ENCODE measurements at regions not wholly inside any gene's neighbourhood (a gene's known extent, or its start where the extent isn't known, plus 50 kb on each side); places are given as distances from the start of the nearest gene placed in this dataset.

DNA sequence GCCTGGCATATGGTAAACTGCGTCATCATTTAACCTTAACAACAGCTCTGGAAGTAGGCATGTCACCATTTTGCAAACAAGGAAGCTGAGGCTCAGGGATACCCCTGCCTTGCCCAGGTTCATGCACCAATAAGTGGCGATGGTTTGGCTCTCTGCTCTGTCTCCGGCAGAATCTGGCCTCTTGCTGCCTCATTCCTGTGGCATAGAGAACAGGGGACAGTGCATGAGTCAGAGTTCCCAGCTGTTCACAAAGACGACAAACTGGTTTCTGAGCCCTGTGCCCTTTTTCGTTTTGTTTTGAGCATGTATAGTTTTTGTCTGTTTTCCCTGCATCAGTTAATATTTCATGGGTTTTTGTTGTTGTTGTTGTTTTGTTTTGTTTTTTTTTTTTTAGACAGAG, 236.8 kb downstream of the OPA1 start:
- WGBS: 87% methylated on average over 5 of the region's 5 CpGs
- Histone ChIP-seq H3K4me3 (no peak overlapping the region), H3K9me3 (no peaks in the 10 kb centered on the region), H3K27me3 (no peaks in the 10 kb centered on the region), H3K36me3 (no peaks in the 10 kb centered on the region), H3K4me1 (peaks cover 0 to 13% (median 8%) of the 10 kb centered on the region in 4 donors), H3K27ac (replicated peaks in 1 of 4) (no peak overlapping the region)
- intact Hi-C loops (cut with DNase I): no loop called here
- DNase-seq (ENCODE audit: extremely low spot score): no peak
- TF ChIP-seq POLR2A (IDR thresholded peaks at IDR 0.05; ENCODE audit: low read depth) (no peak), POLR2AphosphoS5 (IDR thresholded peaks at IDR 0.05) (no peak), EP300 (IDR thresholded peaks at IDR 0.05) (no peak)
- TF ChIP-seq, protein P1, sequence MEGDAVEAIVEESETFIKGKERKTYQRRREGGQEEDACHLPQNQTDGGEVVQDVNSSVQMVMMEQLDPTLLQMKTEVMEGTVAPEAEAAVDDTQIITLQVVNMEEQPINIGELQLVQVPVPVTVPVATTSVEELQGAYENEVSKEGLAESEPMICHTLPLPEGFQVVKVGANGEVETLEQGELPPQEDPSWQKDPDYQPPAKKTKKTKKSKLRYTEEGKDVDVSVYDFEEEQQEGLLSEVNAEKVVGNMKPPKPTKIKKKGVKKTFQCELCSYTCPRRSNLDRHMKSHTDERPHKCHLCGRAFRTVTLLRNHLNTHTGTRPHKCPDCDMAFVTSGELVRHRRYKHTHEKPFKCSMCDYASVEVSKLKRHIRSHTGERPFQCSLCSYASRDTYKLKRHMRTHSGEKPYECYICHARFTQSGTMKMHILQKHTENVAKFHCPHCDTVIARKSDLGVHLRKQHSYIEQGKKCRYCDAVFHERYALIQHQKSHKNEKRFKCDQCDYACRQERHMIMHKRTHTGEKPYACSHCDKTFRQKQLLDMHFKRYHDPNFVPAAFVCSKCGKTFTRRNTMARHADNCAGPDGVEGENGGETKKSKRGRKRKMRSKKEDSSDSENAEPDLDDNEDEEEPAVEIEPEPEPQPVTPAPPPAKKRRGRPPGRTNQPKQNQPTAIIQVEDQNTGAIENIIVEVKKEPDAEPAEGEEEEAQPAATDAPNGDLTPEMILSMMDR (IDR thresholded peaks at IDR 0.05): no peak

- H3K4me1 ChIP-seq: peaks cover 0 to 13% (median 8%) of the 10 kb centered on the region in 4 donors
- DNase-seq (ENCODE audit: extremely low spot score): no peak
- TF ChIP-seq POLR2AphosphoS5 (IDR thresholded peaks at IDR 0.05) (no peak), EP300 (IDR thresholded peaks at IDR 0.05) (no peak), POLR2A (IDR thresholded peaks at IDR 0.05; ENCODE audit: low read depth) (no peak)
- TF ChIP-seq, protein P1 (IDR thresholded peaks at IDR 0.05): no peak
- 96% methylated on average over 8 of the region's 8 CpGs for WGBS
- H3K9me3 ChIP-seq: no peaks in the 10 kb centered on the region
- H3K36me3 ChIP-seq: no peaks in the 10 kb centered on the region
- H3K4me3 ChIP-seq: no peak overlapping the region
- no peaks in the 10 kb centered on the region for H3K27me3 ChIP-seq
- intact Hi-C loops (cut with DNase I): no loop called here
- peak overlapping the region in 1 of 4 donors; percentile 11 for H3K27ac ChIP-seq (replicated peaks in 1 of 4)
These were observed 237.8 kb downstream of the OPA1 start for GRCh38 chr3:193830791-193831191.

GRCh38 chr3:193831495-193832455, 238.8 kb downstream of the OPA1 start:
- no peak overlapping the region for H3K4me3 ChIP-seq

DNA sequence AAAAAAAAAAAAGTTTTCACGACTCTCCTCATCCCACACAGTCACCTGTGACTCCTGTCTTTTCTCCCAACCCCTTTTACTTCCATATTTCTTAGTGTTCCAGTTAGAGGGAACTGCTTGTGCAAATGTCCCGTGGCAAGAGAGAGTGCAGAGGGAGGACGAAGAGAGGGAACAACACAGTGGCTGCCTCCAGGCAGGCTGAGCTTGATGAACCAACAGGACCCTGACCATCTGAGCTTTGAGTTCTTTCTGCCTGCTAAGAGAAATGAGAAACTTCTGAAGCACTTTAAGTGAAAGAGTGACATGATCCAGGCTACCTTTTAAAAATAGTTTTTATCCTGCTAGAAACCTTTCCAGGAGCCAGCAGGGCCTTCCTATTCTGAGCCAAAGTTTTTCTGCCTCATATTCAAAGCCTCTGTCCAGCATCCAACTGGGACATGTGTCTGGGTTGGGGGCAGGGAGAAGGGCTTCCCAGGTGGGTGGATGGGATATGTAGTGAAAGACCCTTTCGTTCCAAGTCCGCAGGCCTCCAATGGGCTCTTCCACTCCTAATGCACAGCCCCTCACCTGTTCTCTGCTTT, 239.9 kb downstream of the OPA1 start:
- no peak for DNase-seq (ENCODE audit: extremely low spot score)
- Histone ChIP-seq H3K36me3 (no peaks in the 10 kb centered on the region), H3K4me3 (no peak overlapping the region), H3K27me3 (no peaks in the 10 kb centered on the region), H3K4me1 (peaks cover 0 to 9% (median 4%) of the 10 kb centered on the region in 4 donors), H3K9me3 (no peaks in the 10 kb centered on the region), H3K27ac (replicated peaks in 1 of 4) (no peak overlapping the region)
- TF ChIP-seq EP300 (IDR thresholded peaks at IDR 0.05): no peak
- no peak for TF ChIP-seq POLR2A (IDR thresholded peaks at IDR 0.05; ENCODE audit: low read depth)
- intact Hi-C loops (cut with DNase I): no loop called here
- 79% methylated on average over 5 of the region's 5 CpGs for WGBS

More at GRCh38 chr3:193831495-193832455, 238.8 kb downstream of the OPA1 start:
- 95% methylated on average over 8 of the region's 24 CpGs for WGBS
- Histone ChIP-seq H3K4me1 (peaks cover 0 to 9% (median 4%) of the 10 kb centered on the region in 4 donors), H3K27ac (replicated peaks in 1 of 4) (no peak overlapping the region), H3K9me3 (no peaks in the 10 kb centered on the region), H3K36me3 (no peaks in the 10 kb centered on the region), H3K27me3 (no peaks in the 10 kb centered on the region)
- no peak for DNase-seq (ENCODE audit: extremely low spot score)
- intact Hi-C loops (cut with DNase I): no loop called here
- TF ChIP-seq POLR2A (IDR thresholded peaks at IDR 0.05; ENCODE audit: low read depth) (no peak), EP300 (IDR thresholded peaks at IDR 0.05) (no peak), POLR2AphosphoS5 (IDR thresholded peaks at IDR 0.05) (no peak)
- TF ChIP-seq, protein P1 (IDR thresholded peaks at IDR 0.05): no peak

GRCh38 chr3:193833592-193833991, 240.6 kb downstream of the OPA1 start:
- no peak for DNase-seq (ENCODE audit: extremely low spot score)
- TF ChIP-seq POLR2AphosphoS5 (IDR thresholded peaks at IDR 0.05): no peak
- TF ChIP-seq POLR2A (IDR thresholded peaks at IDR 0.05; ENCODE audit: low read depth): no peak
- TF ChIP-seq EP300 (IDR thresholded peaks at IDR 0.05): no peak
- TF ChIP-seq, protein P1 (IDR thresholded peaks at IDR 0.05): no peak
- Histone ChIP-seq H3K27me3 (no peaks in the 10 kb centered on the region), H3K27ac (replicated peaks in 1 of 4) (no peak overlapping the region), H3K9me3 (no peaks in the 10 kb centered on the region), H3K4me3 (no peak overlapping the region), H3K36me3 (no peaks in the 10 kb centered on the region), H3K4me1 (peaks cover 0 to 9% (median 4%) of the 10 kb centered on the region in 4 donors)
- WGBS: 96% methylated on average over 11 of the region's 11 CpGs
- intact Hi-C loops (cut with DNase I): no loop called here
